NOMO-1 (cell line): ENCODE measurements at regions not wholly inside any gene's neighbourhood (a gene's known extent, or its start where the extent isn't known, plus 50 kb on each side); places are given as distances from the start of the nearest gene placed in this dataset.

Source experiments
- DNase-seq, 2 experiments: peaks; one replicate each; lab custom pipeline; 2025; ENCODE audit not compliant: unreplicated experiment in 2 of 2; lab: John Stamatoyannopoulos, UW

DNA sequence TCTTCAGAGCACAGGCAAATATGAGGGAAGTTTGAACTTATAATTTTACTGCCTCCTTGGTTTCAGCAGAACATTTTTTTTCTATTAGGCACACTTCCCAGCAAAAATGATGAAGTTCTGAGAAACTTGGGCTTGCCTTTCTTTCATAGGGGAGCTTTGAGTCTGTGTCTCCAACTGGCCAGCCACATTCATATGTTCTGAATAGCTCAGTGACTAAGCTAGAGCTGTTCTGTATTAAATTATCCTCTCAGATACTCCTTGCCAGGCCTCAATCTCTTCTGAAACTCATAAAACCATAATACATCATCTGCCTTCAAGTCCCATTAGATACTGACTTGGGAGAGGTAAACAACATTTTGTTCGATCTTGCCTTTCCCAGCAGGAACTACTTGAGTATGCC lies 476.5 kb downstream of the GPAM start:
- DNase-seq: no peak

GRCh38 chr10:111709603-111710002 lies 474.0 kb downstream of the GPAM start:
- no peak for DNase-seq

DNA sequence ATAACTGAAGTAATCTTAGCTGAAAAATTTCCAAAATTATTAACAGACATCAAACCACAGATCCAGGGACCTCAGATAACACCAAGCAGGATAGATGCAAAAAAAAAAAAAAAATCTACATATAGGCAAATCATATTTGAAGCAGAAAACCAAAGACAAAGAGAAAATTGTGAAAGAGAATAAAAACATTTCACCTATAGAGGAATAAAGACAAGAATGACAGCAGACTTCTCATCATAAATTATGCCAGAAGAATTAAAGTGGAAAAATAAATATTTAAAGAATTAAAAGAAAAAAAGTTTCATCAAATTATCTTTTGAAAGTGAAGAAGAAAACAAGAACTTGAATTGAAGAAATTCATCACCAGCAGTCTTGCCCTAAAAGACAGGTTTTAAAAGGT lies 467.5 kb downstream of the GPAM start:
- DNase-seq: no peak

- no peak for DNase-seq
These were observed 459.4 kb downstream of the GPAM start for GRCh38 chr10:111724121-111724520.

GRCh38 chr10:111725050-111725449 lies 458.5 kb downstream of the GPAM start:
- DNase-seq: no peak

DNA sequence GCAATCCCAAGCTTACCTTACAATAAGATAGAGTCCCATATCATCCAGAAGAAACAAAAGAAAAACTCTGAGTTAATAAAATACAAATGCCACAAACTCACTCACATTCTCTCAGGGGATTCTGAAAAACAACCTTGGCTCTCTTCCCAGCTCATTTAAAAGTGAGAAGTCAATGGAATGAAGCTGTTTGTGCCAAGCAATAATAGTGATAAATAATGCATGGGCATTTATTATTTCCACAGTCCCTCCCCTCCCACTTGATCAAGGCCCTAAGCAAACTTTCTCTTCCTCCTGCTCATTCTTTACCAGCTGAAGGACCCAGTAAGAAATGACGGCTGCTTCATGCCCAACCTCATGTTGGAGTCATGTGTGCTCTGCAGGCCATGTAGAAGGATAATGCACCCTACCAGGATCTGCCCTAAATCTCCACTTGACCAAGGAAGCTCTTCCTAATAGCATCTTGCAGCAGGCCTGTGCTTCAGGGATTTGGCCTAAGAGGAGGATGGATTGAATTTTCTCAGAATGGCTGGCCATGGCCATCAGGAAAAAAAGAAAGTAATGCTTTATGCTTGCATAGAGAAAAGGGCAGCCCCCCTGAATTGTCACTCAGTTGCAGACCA lies 451.3 kb downstream of the GPAM start:
- DNase-seq: no peak

GRCh38 chr10:111739125-111739873 lies 444.3 kb downstream of the GPAM start:
- DNase-seq: no peak

- DNase-seq: no peak
These were observed 443.8 kb downstream of the GPAM start for GRCh38 chr10:111739874-111740139.

DNA sequence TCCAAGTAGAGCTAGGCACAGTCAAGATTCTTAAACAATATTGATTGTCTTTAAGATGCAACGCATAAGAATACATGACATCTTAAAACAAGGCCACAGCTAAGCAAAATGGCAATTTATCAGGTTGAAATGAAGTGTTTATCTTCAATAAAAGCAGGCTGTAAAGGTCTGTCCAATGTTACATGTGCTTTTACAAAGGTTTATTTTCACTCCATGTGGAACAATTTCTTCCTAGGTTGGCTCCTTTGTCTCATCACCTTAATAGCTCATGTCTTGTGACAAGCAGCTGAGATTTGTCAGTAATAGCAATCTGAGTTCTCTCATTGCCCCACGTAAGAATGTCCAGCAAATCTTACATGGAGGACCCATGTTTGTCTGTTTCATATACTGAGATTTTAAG lies 437.6 kb downstream of the GPAM start:
- DNase-seq: no peak

GRCh38 chr10:111747751-111748150 lies 435.8 kb downstream of the GPAM start:
- DNase-seq: no peak

GRCh38 chr10:111748184-111748583 lies 435.4 kb downstream of the GPAM start:
- DNase-seq: no peak

DNA sequence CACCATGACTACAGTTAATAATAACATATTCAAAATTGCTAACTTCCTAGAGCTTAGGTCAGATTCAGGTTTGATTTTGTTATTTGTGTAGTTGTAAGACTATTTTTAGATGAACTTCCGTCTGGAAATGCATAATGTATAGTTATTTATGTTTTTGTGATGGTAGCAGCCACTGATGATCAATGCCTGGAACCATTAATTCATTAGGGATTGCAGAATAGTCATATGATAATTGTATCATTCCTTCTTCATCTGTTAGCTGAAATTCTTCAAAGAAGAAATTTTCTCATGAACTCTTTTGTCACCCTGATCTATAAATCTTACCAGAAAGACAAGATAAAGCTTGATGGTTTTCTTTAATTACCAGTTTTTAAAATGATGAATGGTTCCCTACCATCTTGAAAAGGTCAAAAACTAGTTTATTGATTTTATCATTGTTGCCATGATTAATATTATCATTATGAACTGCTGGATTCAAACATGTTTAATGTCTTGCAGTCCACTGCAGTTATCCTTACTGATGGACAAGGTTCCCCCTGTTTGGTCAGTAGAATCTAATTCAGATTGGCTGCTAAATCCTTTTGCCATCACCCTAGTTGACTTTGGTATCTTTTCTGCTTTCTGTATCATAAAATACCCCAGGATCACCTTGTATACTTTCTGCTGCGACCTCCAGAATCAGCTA lies 433.3 kb downstream of the GPAM start:
- no peak for DNase-seq

DNA sequence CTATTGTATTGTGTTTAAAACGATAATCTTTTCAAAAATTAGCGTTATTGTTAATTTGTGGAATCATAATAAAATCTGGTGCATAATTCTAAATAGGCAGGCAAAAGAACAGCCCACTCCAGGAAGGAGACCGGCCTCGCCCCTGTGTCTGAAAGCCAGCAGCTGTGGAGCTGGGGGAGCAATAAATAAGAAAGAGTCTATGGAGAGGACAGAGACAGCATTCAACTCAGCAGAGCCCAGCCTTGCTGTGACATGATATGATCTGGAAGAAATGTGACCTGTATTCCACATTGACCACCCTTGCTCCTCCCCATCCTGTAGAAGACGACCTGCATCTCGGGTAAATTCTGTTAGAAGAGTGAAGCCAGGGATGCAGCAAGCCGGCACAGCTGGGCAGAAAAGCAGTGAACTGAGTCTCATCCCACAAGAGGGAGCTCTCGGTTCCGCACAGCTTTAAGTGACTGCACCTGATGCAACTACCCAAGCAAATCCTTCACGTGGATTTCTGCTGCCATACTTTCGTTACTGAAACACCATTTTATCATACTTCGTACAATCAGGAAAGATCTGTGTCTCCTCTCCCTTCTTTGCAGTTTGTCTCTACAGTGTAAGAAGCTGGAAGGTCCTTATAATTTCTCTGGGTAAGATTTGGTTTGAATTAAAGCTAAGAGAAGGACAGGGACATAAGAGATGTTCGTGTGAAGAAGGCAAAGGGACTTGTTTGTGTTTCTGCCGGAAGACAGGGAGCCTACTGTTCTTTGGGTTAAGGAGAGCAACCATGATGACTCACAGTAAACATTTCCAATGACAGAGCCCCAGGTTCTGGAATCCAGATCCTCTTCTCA lies 427.1 kb downstream of the GPAM start:
- DNase-seq: peak in 1 of 2 experiments; percentile 0

- DNase-seq: no peak
These were observed 425.0 kb downstream of the GPAM start for GRCh38 chr10:111758593-111758992.

DNA sequence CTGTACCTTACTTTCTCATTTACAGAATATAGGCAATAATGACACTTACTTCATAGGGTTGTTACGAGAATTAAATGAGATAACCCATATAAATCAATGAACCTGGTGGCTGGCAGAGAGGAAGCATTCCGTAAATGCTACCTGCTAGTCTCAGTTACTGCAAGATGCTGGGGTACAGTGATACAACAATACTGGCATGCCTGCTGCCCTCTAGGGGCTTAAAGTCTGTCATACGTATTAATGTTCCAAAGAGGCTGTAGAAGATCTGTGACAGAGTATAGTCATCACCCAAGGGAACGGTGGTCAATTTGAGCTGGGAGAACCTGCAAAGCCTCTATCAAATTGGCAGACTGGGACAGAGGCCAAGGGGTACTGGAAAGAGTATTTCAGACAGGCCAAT lies 421.5 kb downstream of the GPAM start:
- DNase-seq: no peak

DNA sequence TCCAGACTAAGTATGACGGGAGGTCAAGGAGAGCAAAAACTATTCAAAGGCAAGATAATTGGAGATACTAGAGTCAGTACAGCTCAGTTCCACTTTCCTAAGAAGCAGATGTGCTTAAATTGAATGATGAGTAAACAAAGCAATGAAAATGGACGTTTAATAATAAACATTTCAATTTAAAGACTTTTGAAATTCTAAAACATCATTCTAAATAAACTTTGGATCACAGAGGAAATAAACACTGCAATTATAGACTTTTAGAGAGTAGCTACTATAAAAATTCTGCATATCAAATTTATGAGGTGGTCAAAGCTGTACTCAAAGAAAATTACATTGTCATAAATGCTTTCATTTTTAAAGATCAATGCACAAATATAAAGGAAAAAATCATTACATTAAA lies 418.3 kb downstream of the GPAM start:
- no peak for DNase-seq

GRCh38 chr10:111766464-111766863 lies 417.1 kb downstream of the GPAM start:
- no peak for DNase-seq

DNA sequence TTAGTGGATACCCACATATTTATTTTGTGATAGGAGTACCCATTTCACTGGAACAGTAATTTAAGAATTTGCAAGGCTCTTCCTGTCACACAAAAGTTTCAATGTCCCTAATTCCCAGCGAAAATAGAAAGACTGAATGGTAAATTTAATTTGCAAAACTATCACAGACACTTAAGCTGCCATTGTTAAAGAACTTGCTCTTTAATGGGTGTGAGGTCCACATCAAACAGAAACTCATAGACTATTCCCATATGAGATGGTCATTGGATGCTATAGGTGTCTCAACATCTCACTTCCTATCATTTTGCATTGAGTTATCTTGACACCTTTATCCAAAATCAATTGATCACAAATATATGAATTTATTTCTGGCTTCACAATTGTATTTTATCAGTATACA lies 415.9 kb downstream of the GPAM start:
- no peak for DNase-seq

DNA sequence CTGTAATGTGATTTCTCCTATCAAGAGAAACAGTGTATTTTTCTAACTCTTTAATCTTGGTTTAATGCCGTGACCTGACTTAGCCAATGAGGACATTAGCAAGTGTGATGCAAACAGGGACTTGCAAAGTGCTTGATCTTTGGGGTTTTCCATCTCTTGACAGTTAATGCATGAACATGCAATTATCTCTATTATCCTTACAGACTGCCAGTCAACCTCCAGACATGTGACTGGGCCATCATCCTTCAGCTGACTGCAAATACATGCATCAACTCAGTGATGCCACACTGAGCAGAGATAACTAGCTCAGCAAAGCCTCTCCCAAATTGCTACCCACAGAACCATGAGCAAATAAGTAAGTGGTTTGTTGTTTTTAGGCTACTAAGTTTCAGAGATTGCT lies 409.6 kb downstream of the GPAM start:
- DNase-seq: no peak

- no peak for DNase-seq
These were observed 409.1 kb downstream of the GPAM start for GRCh38 chr10:111774486-111774885.

DNA sequence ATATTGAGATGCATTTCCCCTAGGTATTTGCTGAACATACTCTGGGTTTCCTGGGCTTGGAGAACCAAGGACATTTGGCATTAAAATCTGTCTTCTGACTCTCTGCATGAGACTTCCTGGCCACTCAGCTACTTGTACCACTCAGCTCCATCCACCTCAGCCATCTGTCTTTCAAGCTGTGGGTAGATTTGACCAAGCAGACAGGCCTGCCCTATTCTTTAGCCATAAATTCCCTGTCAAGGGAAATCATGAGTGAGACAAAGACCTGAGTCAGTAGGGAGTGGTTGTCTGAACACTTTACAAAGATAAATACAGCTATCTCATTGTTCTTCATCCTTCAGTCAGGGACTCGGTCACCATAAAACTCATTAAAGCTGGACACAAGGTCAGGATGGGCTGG lies 399.1 kb downstream of the GPAM start:
- no peak for DNase-seq
